Left renal pelvis (tissue), 4 donors: ENCODE measurements at regions not wholly inside any gene's neighbourhood (a gene's known extent, or its start where the extent isn't known, plus 50 kb on each side); places are given as distances from the start of the nearest gene placed in this dataset.

Experiments
- DNase-seq, 4 donors: peaks; one replicate each; pipeline ENCODE4 v3.0.0-alpha.2; 2013; ENCODE audit warnings: low read depth in 4 of 4, low spot score in 3 of 4

DNA sequence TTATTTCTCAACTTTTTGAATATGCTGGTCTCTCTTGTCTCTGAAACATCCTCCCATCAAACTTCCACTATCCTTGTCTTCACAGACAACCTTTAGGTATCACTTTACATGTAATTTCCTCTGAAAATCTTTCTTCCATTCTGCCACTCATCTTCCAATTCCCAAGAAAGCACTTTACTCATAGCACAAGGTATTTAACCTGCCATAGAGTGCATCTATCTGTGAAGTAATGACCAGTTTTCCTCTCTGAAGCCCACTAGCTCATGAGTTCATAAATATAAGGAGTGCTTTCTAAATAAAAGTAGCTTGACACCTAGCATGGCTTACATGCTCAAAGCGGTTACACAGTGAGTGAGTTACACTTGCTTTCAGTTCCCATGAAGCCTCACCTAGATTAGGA, 160.7 kb upstream of the CMC1 start:
- no peak for DNase-seq

DNA sequence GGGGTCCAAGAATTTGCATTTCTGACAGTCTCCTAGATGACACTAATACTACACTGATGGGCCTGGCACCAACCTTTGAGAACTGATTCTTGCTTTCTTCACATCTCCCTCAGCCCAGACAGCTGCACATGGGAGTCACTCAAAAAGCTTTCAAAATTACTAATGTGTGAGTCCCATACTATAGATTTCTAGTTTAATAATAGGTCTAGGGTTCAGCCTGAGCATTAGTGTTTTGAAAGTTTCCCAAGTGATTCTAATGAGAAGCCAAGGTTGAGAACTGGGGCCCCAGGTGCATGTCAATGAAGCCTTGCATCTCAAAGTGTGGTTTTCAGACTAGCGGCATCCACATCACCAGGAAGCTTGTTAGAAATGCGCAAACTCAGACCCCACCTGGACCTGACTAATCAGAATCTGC, 159.9 kb upstream of the CMC1 start:
- DNase-seq = no peak

DNA sequence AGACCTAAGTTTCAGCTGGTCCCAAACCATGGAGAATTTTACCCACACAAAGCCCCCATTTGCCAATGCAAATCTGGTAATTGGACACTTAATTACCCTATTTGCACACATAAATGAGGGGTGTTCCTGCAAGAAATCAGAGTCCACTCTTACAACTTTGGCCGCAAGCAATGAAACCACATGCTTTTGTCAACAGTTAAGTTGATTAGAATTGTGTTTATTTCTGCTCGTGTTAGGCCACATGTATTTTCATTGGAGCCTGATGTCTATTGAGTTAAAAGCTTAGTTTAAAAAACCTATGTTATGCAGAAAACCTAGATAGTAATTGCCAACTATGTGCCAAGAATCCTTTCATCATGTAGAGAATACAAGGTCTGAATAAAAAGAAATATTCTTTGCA, 153.8 kb upstream of the CMC1 start:
- no peak for DNase-seq

DNA sequence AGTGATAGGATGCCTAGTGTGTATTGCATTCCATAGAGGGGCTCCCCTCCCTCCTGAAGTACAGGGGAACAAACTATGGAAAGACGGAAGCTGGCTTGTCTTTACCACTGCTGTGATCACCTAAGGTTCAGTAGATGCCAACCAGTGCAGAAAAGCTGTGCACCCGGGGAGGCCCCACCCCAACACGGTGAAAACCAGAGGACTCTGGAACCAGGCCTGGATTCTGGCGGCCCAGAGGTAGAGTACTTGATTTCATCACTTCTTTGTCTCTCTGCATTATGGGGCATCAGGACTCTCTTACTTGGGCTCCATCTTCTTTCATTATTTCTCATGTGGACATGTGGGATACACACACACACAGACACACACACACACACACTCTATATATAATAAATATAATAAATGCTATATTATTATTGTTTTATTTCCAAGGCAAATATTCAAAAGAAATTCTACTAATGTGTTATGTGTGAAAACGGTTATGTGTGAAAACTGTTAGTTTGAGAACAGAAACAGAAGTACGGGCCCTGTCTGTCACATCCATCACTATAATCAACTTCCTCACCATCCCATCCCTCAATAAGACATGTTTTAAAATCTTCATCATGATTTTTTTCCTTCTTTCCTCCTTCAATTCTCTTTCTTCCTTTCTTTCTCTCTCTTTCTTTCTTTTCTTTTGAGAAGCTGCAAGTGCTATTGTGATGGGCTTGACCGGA, 152.4 kb upstream of the CMC1 start:
- DNase-seq = no peak

DNA sequence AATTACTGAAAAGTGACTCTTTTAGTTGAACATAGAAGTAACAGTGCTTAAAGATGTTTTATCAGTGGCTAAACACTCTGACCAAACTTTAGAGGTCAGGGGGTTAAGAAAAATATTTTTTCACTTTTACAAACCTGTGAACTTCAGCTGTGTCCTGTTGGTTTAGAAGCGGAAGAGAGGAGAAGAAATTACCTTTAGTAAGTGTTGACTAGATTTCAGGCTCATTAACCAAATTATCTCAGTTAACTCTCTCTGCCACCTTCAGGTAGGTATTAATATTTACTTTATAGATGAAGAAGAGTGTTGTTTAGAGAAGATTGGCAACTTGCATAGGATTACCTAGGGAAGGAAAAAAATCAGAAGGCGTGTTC, 151.9 kb upstream of the CMC1 start:
- DNase-seq = no peak

DNA sequence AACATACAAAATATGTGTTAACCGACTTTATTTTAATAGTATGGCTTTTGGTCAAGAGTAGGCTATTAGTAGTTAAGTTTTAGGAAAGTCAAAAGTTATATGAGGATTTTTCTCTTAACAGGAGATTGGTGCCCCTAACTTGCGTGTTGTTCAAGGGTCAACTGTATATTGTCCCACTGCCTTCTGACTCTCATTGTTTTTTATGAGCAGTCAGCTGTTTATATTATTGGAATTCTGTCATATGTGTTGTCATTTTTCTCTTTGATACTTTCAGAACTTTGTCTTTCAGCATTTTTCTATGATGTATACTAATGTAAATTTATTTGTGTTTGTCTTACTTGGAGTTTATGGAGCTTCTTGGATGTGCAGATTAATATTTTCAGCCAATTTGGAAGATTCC, 142.1 kb upstream of the CMC1 start:
- no peak for DNase-seq

DNA sequence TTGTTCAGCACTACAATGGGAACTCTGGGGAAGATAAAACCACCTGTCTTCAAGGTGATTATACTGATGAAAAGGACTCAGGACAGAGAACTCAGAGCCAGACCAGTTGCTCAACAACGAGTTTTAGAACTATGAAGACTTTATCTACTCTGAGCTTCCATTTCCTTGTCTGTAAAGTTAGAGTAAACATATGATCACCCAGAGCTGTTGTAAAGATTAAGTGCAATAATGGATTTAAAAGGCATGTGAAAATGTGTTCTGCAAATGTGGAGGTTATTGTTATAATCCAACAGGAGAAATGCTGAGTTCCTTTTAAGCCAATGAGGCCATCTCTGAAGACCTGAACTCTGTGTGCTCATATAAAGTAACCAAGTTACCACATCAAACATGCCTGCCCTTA, 139.7 kb upstream of the CMC1 start:
- no peak for DNase-seq

DNA sequence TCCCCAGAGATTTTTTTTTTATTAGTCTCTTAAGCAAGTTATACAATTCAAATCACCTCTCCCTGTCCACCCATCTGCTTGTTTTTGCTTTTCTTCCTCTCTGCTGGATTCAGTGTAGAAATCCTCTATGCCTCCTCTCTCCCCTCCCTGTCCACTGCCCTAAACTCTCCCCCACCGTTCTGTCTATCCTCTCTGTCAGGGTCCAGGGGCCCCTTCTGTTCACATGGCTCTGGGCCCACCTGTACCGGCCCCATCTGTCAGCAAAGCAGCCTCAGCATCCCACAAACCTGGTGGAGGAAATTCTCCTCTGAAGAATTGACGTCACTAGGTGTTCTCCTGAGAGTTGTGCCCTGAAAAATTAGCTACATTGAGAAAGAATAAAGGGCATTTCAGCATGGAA, 137.6 kb upstream of the CMC1 start:
- no peak for DNase-seq

DNA sequence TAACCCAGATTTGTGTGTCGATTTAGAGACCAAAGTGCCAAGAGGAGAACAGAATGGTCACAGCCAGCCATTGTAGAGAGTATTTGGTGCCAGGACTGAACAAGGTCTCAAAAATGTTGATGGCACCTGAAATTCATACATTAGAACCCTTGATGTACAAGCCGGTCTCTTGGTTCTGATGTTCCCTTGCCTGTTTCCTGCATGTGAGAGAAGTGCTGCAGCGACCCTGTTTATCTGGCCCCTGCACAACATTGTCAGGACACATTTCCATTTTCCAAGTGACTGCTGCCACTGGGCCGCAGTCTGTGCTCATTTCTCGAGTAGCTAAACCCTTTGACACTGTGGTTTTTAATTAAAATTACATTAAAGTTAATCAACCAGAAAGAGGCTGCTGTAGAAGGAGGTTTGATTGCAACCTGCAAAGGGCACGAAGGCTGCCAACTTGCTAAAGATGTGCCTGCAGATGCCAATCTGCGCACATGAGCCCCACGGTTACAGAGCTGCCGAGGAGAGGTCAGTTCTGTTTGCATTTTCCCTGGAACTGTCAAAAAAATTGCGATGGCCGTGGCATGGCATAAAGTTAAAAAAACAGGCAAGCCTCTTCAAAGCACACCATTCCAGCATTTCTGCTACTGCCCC, 136.4 kb upstream of the CMC1 start:
- DNase-seq = no peak

DNA sequence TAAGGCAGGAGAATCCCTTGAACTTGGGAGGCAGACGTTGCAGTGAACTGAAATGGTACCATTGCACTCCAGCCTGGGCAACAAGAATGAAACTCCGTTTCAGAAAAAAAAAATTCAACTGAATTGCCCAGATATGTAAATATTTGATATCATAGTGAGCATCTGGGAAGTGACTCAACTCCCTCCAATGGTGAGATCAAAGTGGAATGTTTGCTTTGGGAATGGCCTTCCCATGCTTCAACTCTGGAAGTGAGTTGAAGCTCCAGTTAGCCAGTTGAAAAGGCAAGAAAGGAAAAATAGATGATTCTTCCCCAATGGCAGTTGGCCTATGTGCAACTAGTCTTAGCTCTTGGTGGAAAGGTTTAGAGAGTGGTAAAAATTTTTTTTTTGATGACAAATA, 131.6 kb upstream of the CMC1 start:
- no peak for DNase-seq

DNA sequence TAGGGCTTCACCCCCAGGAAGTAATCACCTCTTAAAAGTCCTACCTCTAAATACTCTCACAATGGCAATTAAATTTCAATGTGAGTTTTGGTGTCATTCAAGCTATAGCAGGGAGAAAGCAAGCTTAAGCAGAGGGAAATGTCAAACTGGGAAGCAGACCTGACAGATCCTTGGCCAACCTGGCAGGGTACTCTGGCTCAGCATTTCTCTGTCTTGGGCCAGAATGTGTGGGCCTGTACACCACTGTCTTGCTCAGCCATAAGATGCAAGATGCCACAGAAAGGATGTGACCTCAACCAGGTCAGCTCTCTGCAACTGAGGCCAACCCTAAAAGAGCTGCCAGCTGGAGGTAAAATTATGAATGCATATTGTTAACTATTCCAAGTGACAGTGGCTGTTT, 130.6 kb upstream of the CMC1 start:
- no peak for DNase-seq

DNA sequence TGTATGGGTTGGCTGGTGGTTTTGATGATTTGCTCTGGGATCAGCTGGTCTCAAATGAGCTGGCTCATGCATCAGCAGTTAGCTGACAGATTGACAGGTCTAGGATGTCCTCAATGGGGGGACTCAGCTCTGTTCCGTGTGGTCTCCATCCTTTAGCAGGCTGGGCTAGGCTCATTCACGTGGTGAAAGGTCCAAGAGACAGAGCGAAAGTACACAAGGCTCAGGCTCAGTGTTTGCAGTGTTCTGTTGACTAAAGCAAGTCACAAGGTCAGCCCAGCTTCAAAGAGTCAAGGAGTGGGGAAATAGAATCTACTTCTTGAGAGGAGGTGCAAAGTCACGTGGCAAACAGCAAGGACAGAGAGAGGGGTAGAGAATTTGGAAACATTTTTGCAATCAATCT, 126.5 kb upstream of the CMC1 start:
- DNase-seq = no peak

DNA sequence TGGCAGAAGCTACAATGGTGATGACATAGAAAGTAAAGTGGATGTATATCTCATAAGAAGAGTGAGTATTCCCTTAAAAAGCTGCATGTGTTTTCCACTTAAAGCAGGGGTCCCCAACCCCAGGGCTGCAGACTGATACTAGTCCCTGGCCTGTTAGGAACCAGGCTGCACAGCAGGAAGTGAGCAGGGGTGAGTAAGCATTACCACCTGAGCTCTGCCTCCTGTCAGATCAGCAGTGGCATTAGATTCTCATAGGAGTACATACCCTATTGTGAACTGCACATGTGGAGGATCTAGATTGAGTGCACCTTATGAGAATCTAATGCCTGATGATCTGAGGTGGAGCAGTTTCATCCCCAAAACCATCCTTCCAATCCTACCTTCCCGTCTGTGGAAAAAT, 126.1 kb upstream of the CMC1 start:
- DNase-seq = no peak

DNA sequence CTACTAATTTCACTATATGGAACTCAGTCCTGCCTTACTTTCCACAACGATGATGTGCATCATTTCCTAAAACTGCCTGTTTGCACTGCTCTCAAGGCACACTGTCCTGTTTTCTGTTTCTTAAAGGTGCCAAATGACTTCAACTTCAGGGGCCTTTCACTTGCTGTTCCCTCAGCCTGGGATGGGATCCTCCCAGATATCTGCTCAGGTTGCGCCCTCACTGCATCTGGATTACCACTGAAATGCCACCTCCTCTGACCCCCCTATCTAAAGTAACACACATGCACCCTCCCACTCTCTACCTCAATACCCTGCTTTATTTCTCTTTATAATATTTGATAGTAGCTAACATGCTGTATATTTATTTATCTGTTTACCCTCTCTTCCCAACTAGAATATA, 123.8 kb upstream of the CMC1 start:
- no peak for DNase-seq

DNA sequence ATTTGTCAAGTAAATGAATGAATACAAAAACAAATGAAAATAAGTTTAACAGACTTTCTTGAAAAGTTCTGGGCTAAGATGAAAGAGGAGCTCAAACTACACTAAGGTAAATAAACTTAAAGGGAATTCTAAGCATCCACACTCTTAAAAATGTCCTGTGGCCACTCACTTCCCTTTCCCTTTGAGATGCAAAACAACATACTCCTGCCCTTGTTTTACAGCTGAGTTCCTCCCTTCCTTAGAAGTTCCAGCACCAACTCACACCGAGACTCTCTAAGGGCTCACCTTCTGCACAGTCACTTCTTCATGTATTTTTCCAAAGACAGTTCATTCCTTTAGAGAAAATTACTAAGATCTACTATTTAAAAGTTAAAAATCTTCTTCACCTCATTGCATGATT, 123.3 kb upstream of the CMC1 start:
- no peak for DNase-seq

DNA sequence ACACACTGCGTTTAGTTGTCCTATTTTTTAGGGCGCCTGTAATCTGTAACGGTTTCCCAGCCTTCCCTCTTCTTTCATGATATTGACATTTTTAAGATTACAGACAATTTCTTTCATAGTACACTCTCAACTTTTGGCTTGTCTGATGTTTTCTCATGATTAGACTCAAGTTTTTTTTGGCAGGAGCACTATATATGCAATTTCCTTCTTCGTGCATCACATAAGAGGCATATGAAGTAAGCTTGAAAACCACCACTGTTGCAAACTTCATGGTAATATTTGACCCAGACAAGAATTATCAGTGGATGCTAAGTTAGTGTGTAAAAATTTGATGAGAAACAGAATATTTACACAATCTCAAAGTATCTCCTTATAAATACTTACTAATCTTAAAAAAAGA, 119.2 kb upstream of the CMC1 start:
- no peak for DNase-seq

DNA sequence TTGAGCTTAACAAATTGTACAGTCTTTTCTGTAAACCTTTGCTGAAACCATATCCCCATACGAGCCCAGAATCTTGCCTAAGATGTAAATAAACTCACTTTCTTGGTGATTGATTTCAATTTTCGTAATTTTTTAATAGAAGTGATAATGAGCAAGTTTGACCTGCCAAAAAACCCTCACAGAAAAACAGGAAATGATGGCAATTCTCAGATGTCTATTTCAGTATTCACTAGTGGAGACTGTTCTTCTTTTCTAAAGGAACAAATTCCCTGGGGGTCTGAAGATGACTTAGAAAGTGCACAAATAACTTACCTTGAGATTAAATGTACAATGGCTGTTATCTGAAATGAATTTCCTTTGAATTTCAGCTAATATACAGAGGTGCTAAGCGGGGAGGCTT, 116.5 kb upstream of the CMC1 start:
- DNase-seq = no peak

DNA sequence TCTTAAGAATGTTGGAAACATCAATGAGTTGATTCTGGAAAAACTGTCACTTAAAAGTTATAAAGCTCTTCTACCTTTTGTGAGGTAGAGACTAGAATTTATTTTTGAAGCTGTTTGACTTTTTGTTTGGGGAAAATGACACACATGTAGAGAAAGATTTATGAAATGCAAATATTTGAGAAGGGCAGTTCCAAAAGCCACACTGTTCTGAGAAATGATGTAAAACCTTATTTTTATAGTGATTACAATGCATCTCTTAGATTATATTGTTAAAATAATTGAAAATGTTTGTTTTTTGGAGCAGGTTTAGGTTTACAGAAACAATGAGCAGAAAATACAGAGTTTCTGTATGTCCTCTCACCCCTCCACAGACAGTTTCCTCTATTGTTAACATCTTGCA, 116.1 kb upstream of the CMC1 start:
- DNase-seq = no peak

DNA sequence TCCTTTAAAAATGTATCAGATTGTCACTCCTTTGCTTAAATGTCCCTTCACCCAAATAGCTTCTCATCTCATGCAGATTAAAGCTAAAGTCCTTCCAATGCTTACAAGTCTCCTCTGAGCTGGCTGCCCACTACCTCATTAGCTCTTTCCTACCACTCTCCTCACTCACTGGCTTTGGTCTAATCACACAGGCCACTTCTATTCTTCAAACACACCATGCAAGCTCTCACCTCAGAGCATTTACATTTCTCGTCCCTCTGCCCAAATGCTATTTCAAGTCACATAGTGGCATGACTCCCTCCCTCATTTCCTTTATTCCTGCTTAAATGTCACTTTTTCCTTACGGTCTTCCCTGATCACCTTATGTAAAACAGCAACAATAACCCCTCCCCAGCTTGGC, 110.6 kb upstream of the CMC1 start:
- DNase-seq = no peak

DNA sequence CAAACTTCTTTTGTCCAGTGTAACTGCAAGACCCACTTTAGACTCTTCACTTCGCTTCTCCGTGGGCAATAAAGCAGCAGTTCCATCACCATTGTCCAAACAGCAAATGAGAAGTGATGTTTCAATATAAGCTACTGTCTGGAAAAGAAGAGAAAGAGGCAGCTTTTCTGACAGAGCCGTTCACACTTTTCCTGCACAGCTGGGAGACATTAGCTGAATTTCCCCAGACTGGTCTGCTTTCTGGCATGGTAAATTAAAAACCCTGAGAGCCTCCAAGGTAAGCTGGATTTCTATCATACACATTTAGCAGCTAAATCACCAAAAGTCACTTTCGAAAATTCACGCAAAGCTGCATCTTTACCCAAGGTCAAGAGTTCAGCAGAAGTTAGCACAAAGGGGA, 108.5 kb upstream of the CMC1 start:
- DNase-seq = no peak

DNA sequence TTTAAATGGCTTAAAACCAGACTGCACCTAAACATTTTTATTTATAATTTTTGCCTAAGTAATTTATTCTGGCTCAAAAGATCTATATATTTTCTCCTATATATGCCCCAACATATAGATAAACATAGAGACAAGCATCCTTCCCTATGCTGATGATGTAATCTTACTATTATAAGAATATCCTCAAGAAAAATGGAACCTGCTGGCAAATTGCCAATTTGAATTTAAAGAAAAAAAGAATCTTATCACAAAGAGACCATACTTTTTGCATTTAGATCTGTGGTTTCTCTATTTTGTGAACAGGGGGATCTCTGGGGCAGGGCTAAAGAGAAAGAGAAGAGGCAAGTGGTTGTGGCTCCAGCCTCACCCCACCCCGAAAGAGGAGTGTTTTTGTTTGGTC, 107.2 kb upstream of the CMC1 start:
- no peak for DNase-seq

DNA sequence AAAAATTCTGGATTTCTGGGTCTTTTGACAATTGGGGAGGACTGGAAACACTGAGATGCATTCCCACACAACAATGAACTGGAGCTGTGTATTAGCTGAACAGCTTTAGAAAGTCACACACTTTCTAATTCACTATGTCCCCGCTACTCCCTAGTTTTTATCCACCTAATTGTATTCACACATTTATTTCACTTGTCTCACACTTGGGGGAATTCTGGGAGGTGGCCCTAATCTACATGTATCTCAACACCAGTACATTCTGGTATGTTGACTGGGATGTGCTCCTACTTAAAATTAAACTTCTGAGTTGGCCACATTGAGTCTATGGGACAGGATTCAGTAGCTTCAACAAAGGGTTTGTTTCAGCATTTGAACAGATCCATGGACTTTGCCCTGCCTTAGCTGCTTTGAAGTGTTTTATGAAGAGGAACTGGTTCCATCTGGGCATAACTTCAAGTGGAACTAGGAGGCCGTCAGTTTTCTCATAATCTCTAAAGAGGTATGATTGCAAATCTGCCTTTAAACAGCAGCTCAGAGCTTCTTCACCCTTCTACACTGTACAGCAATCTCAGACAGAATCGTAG, 106.5 kb upstream of the CMC1 start:
- DNase-seq = no peak
